GM19468 (cell line): ENCODE measurements at regions not wholly inside any gene's neighbourhood (a gene's known extent, or its start where the extent isn't known, plus 50 kb on each side); places are given as distances from the start of the nearest gene placed in this dataset.
"Not testable (repeated sequence)": the region's sequence is repeated elsewhere in the genome, so short reads cannot be mapped to it uniquely, and the experiment has no call there.

Experiments used
- ATAC-seq: cut with Tn5 transposase; IDR thresholded peaks from one replicate; pipeline ENCODE4 v1.9.1; 2021; ENCODE audit warnings: mild to moderate bottlenecking, moderate library complexity, moderate number of reproducible peaks; ENCODE audit not compliant: unreplicated experiment; ENCODE audit errors: extremely low read depth

DNA sequence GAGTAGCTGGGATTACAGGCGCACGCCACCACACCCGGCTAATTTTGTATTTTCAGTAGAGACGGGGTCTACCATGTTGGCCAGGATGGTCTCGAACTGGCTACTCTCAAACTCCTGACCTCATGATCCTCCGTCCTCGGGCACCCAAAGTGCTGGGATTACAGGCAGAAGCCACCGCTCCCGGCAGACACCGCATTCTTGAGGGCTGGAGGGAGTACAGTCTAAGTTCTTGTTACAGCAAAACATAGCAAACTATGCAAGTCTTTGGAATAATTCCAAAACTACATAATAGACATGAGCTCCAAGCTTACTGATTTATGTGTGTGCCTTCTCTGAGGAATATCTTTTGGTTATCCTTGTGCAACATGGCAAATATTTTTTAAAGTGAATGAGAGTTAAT lies 299.1 kb upstream of the ZNF658 start:
- ATAC-seq: not testable (repeated sequence)

DNA sequence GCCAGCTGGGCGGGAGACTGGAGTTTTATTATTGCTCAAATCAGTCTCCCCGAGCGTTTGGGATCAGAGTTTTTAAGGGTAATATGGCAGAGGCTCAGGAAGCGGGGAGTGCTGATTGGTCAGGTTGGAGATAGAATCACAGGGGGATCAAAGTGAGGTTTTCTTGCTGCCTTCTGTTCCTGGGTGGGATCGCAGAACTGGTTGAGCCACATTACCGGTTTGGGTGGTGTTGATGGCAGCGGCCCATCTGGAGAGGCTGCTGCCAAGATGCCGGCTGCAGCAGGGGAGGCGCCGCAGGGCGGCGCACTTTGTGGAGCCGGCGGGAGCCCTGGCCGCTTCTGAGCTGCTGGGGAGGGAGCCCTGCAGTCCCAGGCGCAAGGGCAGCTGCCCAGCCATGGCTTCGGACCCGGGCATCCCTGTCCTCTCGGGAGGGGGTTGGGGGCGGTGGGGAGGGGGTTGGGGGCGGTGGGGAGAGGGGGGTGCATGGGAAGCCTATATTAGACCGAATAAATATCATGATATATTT lies 268.9 kb upstream of the ZNF658 start:
- ATAC-seq: not testable (repeated sequence)

DNA sequence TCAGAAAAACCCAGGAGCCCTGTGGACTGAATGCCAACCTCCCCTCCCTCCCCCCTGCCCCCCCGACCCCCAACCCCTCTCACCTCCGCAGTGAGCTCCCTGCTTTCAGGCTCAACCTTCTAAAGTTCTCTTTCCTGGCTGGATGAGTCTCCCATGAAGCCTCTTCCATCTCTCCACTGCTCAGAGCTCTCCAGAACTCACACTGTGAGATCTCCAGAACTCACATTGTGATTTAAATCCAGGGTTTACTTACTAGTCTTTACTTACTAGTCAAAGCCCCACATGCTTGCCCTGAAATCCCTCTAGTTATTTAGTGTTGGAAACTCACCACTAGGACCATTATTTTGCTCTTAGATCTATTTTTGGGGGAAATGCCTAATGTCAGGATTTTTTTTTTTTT lies 252.8 kb upstream of the ZNF658 start:
- ATAC-seq: not testable (repeated sequence)

DNA sequence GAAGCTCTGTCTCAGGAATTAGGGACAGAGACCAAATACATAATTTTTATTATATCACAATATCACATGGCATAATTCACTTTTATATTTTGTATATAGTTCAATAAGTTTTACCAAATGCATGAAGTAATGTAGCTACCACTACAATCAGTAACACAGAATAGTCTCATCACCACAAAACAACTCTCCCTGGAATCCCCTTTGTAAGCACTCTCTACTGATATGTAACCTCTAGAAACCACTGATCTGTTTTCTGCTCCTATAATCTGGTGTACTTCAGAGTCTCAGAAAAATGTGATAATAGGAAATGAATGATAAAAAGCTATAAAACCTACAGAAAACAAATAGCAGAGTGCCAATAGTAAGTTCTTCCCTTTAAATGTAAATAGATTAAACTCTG lies 210.3 kb upstream of the ZNF658 start:
- ATAC-seq: not testable (repeated sequence)

DNA sequence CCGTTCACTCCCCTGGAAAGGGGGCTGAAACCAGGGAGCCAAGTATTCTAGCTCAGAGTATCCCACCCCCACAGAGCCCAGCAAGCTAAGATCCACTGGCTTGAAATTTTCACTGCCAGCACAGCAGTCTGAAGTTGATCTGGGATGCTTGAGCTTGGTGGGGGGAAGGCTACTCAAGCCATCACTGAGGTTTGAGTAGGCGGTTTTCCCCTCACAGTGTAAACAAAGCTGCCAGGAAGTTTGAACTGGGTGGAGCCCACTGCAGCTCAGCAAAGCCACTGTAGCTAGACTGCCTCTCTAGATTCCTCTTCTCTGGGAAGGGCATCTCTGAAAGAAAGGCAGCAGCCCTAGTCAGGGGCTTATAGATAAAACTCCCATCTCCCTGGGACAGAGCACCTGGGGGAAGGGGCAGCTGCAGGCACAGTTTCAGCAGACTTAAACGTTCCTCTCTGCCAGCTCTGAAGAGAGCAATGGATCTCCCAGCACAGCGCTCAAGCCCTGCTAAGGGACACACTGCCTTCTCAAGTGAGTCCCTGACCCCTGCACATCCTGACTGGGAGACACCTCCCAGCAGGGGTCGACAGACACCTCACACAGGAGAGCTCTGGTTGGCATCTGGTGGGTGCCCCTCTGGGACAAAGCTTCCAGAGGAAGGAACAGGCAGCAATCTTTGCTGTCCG lies 204.8 kb upstream of the ZNF658 start:
- ATAC-seq: peak; percentile 50

DNA sequence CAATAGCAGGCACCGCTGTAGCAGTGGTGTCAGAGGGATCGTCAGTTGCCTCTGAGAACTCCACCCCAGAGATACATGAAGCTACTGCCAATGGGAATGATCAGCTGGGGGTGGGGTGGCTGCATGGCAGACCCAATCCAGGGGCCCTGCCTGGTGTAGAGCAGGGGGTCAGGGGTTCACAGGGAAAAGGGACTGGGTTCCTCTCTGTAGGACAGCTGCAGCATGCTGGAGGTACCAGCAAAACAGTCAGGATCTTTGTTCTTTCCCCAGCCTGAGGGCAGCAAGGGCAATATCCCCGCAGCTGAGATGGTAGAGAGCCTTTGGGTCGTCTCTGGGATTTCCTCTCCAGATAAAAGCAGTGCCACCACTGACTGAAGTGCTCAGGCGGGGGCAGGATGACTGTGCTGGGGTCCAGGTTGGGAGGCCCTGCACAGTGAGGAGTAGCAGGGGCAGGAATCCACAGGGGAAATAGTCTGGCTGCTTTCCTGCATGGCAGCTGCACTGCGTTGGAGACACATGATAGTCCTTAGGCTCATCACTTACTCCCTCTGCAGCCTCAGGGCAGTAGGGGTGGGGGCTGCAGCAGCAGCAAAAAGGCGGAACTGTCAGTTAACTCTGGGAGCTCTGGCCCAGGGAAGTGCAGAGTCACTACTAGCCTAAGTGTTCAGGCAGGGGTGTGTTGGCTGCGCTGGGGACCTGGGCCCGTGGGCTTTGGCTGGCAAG lies 203.0 kb upstream of the ZNF658 start:
- ATAC-seq: not testable (repeated sequence)

DNA sequence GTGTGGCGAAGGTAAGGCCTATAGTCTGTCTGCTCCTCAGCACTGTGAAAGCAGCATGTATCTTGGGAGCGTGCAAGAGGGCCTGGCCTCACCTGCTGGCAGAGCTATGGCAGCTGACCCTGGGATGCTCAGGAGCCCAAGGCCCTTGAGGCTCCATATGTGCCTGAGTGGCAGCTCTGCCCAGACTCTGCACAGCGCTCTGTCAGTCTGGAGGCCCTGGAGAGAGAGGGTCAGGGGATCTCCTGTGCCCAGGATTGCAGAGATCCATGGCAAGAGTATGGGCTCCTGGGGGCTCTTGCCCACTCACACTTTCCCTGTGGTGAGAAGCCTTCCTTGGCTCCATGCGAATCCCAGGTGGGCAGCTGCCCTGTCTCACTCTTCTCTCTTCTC lies 202.5 kb upstream of the ZNF658 start:
- not testable (repeated sequence) for ATAC-seq

DNA sequence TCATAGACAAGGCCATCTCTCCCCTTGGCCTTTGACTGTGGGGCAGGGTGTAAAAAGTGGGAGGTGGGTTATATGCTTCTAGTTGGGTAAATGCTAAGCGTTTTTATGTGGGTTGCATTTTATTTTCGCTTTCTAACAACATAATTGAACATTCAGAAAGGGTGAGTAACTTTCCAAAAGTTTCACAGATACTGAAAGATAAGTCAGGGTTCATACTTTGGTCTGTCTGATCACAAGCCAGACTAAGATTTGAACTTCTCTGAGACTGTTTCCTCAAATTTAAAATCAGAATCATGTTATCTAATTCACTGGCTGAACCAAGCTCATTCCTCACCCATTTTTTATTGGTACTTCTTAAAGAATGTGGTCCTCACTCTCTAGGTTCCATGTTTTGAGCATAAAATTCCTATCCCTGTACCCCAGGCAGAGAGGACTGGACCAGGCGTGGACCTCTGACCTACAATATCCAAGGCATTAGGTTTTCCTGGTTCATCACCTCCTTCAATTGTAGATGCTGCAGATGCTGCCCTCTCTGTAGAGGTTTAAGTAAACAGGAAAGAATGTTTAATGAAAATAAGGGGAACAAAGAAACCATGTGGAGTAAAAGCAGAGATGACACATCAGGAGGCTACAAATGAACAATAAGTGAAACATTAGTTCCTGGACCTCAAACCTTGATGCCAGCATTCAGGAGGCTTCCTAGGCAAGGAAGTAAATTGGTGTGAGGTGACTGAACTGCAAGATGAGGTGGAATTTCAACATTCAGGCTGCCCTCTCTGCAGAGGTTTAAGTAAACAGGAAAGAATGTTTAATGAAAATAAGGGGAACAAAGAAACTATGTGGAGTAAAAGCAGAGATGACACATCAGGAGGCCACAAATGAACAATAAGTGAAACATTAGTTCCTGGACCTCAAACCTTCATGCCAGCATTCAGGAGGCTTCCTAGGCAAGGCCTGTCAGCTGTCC lies 198.8 kb upstream of the ZNF658 start:
- not testable (repeated sequence) for ATAC-seq

DNA sequence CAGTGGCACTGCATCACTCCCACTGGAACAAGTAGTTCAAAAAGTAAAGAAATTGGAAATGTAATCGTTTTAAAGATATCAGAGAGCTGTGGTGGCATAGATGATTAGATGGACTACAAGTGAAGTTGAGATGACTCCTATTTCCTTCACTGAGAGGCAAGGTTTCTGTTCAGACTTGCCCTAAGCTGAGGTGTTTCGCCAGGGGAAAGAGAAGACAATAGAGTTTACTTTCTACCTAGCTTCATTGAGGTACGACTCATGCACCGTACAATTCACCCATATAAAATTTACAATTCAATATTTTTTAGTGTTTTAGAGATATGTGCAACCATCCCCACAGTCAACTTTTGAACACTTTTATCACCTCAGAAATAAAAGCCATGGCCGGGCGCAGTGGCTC lies 189.0 kb upstream of the ZNF658 start:
- ATAC-seq: not testable (repeated sequence)

DNA sequence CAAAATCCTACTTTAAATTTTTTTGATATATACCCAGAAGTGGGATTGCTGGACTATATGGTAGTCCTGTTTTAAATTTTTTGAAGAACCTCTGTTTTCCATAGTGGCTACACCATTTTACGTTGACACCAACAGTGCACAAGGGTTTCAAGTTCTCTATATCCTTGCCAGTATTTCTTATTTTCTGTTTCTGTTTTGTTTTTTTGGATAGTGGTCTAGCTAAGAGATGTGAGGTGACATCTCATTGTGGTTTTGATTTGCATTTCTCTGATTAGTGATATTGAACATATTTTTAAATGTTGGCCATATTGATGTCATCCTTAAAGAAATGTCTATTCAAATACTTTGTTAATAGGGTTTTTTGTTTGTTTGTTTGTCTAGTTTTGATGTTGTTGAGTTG lies 187.7 kb upstream of the ZNF658 start:
- peak; percentile 40 for ATAC-seq

DNA sequence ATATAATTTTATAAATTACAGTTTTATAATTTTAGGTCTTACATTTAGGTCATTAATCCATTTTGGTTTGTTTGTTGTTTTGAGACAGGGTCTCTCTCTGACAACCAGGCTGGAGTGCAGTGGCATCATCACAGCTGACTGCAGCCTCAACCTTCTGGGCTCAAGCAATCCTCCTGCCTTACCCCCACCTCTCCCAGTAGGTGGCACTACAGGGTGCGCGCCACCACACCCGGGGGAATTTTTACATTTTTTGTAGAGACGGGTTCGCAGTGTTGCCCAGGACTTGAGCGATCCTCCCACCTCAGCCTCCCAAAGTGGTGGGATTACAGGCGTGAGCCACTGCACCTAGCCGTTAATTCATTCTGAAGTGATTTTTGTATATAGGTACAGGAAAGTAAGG lies 187.0 kb upstream of the ZNF658 start:
- ATAC-seq: not testable (repeated sequence)

DNA sequence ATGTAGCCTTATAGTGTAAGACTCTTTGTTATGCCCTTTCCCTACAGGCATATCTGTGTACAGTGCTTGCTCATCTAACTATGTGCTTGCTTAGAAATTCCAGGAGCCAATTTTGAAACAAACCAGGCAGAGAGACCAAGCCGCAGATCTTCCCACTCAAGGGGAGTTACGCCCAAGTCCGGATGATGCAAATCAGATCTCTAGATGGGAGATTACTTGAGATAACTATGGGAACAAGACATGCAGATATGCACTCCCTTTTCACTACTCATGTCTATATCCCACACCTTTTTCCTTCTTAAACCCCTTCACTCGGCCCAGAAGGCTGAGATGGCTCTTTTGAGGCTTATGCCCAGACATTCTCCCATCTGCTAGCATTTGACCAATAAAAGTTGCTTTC lies 179.7 kb upstream of the ZNF658 start:
- ATAC-seq: not testable (repeated sequence)

DNA sequence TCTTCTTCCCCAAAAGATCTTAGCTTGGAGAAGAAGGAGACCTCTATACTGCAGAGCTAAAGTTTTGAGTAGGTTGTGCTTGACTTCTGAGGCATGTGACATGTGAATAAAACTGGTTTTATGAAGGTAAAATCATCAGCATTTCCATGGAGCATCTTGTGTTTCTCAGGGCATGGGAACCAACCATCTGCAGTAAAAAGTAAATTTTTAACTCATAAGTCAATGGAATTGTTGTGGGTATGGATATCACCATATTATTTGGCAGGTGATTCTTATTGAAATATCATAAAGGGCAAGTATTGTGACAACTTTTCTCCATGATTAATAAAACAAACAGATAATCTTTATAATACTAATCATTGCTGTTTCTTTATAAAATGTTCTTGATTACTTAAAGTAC lies 173.0 kb upstream of the ZNF658 start:
- ATAC-seq: not testable (repeated sequence)

DNA sequence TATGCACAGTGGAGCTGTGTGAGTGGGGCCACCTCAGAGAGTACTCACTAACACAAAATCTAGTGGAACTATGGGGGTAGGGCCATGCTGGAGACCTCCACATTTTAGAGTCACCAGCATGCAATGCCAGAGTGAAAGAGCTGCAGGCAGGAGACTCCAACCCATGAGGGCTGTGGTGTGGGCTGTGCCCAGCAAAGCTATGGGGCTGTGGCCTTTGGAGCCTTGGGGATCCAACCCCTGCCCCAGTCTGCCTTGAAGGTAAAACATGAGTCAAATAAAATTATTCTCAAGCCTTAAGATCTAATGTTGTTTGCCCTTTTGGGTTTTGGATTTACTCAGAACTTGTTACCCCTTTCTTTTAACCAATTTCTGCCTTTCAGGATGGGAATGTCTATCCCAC lies 163.8 kb upstream of the ZNF658 start:
- ATAC-seq: not testable (repeated sequence)

DNA sequence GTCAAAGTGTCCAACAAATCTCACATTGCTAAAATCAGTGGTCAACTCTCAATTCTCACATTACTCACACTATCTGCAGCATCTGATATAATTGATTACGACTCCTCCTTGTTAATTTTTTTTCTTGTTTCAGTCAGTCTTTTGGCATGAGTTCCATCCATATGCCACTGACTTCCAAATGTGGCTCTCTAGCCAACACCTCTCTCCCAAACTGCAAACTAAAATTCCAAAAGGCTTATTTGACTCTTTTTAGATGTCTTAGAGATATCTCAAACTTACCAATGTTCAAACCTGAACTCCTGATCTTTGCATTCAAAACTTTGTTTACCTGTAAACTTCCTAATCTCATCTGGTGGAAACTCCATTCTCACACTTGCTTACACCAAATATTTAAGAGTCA lies 162.1 kb upstream of the ZNF658 start:
- ATAC-seq: not testable (repeated sequence)

DNA sequence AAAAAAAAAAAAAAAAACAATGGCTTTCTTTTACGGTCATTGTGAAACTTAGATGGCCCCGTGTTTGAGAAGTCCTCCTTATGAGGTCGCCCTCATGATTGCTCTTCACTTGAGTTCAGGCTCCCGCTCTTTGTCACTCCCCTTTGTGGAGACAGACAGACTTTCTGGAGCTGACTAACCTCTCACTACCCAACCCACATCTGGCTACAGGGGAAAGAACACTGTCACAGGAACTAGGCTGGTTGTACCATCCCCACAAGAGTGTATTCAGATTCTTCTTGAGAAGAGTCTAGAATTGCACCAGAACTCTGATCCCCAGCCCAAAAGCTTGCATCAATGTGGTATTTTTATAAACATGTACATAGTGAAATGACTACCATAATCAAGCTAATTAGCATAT lies 160.4 kb upstream of the ZNF658 start:
- ATAC-seq: not testable (repeated sequence)

DNA sequence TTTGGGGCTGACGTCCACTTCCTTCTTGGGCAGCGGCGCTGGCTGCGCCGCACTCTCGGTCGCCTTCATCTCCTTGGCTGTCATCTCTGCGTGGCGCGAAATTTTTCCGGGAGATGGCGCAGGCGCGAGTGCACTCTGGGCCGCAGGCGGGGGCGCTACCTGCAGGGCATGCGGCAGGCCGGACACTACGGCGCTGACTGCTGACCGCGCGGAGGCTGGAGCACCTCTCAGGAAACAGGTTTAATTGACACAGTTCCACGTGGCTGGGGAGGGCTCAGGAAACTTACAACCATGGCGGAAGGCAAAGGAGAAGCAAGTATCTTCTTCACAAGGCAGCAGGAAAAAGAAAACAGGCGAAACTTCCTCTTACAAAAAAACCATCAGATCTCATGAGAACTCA lies 154.7 kb upstream of the ZNF658 start:
- ATAC-seq: not testable (repeated sequence)

DNA sequence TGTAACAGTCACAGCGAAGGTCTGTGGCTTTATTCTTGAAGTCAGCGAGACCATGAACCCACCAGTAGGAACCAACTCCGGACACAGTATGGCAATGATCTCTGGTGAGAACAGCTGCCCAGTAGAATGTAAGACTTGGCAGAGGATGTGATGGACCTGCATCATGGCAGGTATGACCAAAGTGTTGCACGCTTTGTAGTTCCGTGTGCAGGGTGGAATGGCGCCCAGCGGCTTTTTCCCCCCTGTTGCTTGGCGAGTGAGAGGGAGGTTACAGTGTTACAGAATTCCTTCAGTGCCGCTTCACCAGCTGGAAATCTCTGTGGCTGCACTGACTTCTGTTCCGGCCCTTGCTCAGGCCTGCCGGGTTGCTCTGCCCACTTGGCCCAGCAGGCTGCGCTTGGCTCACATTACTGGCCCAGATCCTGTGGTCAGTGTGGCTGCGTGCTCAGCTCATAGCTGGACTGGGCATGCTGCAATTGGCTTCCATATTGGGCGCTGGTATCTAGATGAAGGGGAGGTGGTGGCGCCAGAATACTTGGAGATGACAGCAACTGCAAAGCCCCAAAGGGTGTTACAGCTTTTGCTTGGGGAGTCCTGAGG lies 148.1 kb upstream of the ZNF658 start:
- not testable (repeated sequence) for ATAC-seq

DNA sequence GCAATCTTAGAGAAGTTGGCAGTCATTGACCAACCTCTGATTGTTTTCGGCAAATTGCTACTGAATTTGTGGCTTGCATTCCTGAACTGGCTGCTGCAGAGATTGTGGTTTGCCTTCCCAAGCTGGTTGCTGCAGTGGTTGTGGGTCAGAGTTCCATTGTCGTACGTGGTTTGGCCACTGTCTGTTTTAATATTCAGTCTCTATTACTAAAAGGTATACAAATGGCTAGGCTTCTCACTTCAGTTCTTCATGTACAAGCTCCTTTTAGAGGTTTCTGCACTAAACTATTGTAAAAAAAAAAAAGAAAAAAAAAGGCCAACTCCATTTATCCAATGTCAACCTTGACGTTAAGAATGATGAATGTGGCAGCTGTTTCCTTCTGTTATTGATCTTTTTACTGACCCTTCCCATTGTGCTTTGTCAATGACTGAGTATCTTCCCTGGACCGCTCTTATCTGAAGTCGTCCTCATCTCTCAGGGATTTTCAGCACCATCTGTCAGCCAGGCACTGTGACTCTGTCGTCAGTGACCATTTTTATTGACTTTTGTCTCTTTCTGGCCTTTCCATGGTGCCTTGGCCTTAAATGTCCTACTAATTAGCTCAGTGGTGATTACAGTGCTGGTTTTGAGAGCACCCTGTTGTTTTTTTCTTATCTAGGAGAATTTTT lies 140.6 kb upstream of the ZNF658 start:
- not testable (repeated sequence) for ATAC-seq
